ENCODE measurements at regions not wholly inside any gene's neighbourhood (a gene's known extent, or its start where the extent isn't known, plus 50 kb on each side); places are given as distances from the start of the nearest gene placed in this dataset.

- intact Hi-C loops (cut with DNase I): no loop called here
- 50% methylated on average over 1 of the region's 1 CpG for WGBS, 2 donors
- no peak for DNase-seq
These were observed 447.3 kb downstream of the TAFA4 start for GRCh38 chr3:68485051-68485450.

DNA sequence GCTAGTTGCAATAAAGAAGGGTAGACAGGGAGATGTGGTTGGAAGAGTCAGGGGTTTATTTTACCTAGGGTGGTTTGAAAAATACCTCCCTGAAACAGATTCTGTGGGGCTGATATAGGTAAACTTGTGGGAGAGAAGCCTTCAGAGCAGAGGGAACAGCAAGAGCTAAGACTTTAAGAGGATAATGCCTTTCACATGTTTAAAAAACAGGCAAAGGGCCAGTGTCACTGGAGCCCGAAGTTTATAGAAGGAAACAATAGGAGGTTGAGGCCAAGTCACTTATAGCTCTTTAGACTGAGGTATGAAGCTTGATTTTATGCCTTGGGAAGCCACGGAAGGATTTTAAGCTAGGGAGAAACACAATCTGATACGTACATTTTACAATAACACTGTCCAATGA is 448.7 kb downstream of the TAFA4 start:
- no peak for DNase-seq
- no peaks in the 10 kb centered on the region for H3K9me3 ChIP-seq
- H3K27me3 ChIP-seq: no peaks in the 10 kb centered on the region
- H3K4me3 ChIP-seq: no peak overlapping the region
- intact Hi-C loops (cut with DNase I): no loop called here
- no peak for TF ChIP-seq POLR2A (IDR thresholded peaks at IDR 0.05)
- TF ChIP-seq, protein P1, sequence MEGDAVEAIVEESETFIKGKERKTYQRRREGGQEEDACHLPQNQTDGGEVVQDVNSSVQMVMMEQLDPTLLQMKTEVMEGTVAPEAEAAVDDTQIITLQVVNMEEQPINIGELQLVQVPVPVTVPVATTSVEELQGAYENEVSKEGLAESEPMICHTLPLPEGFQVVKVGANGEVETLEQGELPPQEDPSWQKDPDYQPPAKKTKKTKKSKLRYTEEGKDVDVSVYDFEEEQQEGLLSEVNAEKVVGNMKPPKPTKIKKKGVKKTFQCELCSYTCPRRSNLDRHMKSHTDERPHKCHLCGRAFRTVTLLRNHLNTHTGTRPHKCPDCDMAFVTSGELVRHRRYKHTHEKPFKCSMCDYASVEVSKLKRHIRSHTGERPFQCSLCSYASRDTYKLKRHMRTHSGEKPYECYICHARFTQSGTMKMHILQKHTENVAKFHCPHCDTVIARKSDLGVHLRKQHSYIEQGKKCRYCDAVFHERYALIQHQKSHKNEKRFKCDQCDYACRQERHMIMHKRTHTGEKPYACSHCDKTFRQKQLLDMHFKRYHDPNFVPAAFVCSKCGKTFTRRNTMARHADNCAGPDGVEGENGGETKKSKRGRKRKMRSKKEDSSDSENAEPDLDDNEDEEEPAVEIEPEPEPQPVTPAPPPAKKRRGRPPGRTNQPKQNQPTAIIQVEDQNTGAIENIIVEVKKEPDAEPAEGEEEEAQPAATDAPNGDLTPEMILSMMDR (IDR thresholded peaks at IDR 0.05): no peak
- no peaks in the 10 kb centered on the region for H3K36me3 ChIP-seq
- WGBS, 2 donors: 39 to 45% methylated on average over 3 of the region's 3 CpGs
- no peaks in the 10 kb centered on the region for H3K4me1 ChIP-seq
- H3K27ac ChIP-seq: no peak overlapping the region

More at GRCh38 chr3:68485051-68485450, 447.3 kb downstream of the TAFA4 start:
- H3K27me3 ChIP-seq: no peaks in the 10 kb centered on the region
- H3K9me3 ChIP-seq: no peaks in the 10 kb centered on the region
- no peak overlapping the region for H3K4me3 ChIP-seq
- no peaks in the 10 kb centered on the region for H3K36me3 ChIP-seq
- no peak overlapping the region for H3K27ac ChIP-seq
- TF ChIP-seq, protein P1 (IDR thresholded peaks at IDR 0.05): no peak
- no peak for TF ChIP-seq POLR2A (IDR thresholded peaks at IDR 0.05)
- no peaks in the 10 kb centered on the region for H3K4me1 ChIP-seq

- H3K9me3 ChIP-seq: no peaks in the 10 kb centered on the region
- H3K27ac ChIP-seq: no peak overlapping the region
- H3K36me3 ChIP-seq: no peaks in the 10 kb centered on the region
- no peaks in the 10 kb centered on the region for H3K27me3 ChIP-seq
- H3K4me3 ChIP-seq: no peak overlapping the region
- no peaks in the 10 kb centered on the region for H3K4me1 ChIP-seq
- TF ChIP-seq, protein P1 (IDR thresholded peaks at IDR 0.05): no peak
- no peak for TF ChIP-seq POLR2A (IDR thresholded peaks at IDR 0.05)
- DNase-seq: no peak
- WGBS, 2 donors: 30 to 43% methylated on average over 2 of the region's 2 CpGs
- intact Hi-C loops (cut with DNase I): no loop called here
These were observed 449.3 kb downstream of the TAFA4 start for GRCh38 chr3:68483041-68483440.

DNA sequence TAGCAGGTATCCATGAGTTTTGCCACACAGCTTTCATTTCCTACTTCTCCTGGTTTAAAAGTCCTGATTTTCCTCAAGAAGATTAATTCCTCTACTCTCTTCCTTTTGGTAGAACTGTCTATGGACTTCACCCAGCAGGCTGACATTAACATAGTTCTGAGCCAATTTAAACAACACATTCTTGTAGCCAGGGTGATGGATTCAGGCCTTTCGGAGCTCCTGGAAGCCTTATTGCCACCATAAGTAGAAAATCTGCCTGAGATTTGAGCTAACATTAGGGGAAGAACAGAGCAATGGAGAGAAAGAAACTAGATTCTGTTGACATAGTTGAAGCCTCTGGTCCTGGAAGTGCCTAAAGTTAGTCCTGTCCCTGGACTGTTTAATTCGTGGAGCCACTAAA is 449.8 kb downstream of the TAFA4 start:
- DNase-seq: no peak

GRCh38 chr3:68479779-68480178 is 452.6 kb downstream of the TAFA4 start:
- Histone ChIP-seq H3K9me3 (no peaks in the 10 kb centered on the region), H3K4me3 (no peak overlapping the region), H3K36me3 (no peaks in the 10 kb centered on the region), H3K27me3 (no peaks in the 10 kb centered on the region), H3K27ac (no peak overlapping the region), H3K4me1 (no peaks in the 10 kb centered on the region)
- no peak for DNase-seq
- TF ChIP-seq, protein P1 (IDR thresholded peaks at IDR 0.05): no peak
- TF ChIP-seq POLR2A (IDR thresholded peaks at IDR 0.05): no peak
- 59 to 64% methylated on average over 3 of the region's 3 CpGs for WGBS, 2 donors
- intact Hi-C loops (cut with DNase I): no loop called here

More for the DNA sequence above, 449.8 kb downstream of the TAFA4 start:
- Histone ChIP-seq H3K4me1 (no peaks in the 10 kb centered on the region), H3K9me3 (no peaks in the 10 kb centered on the region), H3K27ac (no peak overlapping the region), H3K36me3 (no peaks in the 10 kb centered on the region), H3K27me3 (no peaks in the 10 kb centered on the region), H3K4me3 (no peak overlapping the region)
- intact Hi-C loops (cut with DNase I): no loop called here
- TF ChIP-seq POLR2A (IDR thresholded peaks at IDR 0.05): no peak
- TF ChIP-seq, protein P1 (IDR thresholded peaks at IDR 0.05): no peak
- 28 to 29% methylated on average over 2 of the region's 2 CpGs for WGBS, 2 donors
